ENCODE measurements at regions not wholly inside any gene's neighbourhood (a gene's known extent, or its start where the extent isn't known, plus 50 kb on each side); places are given as distances from the start of the nearest gene placed in this dataset.
"Not testable (repeated sequence)": the region's sequence is repeated elsewhere in the genome, so short reads cannot be mapped to it uniquely, and the experiment has no call there.

DNA sequence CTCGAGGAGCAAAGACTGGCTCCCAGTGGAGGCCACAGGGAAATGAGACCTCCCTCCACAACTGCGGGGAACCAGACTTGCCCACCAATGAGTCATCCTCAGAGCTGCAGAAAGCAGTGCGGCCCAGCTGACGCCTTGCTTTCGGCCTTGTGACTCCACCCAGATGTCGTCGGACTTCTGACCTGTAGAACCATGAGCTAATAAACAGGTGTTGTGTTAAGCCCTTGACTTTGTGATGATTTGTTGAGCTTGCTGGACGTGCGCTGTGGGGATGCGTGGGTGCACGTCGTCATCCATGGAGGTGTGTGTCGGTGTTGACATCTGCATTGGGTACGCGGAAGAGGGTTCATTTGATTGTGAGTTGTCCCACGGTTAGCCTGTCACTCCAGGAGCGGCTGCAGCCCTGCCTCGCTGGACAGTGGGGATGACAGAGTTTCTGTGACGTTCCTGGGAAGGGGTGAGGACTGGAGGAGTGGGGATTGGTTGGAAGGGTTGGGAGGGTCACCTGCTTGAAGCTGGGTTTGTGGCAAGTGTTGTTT lies 154.1 kb downstream of the SH3BP4 start:
- no peak for DNase-seq

DNA sequence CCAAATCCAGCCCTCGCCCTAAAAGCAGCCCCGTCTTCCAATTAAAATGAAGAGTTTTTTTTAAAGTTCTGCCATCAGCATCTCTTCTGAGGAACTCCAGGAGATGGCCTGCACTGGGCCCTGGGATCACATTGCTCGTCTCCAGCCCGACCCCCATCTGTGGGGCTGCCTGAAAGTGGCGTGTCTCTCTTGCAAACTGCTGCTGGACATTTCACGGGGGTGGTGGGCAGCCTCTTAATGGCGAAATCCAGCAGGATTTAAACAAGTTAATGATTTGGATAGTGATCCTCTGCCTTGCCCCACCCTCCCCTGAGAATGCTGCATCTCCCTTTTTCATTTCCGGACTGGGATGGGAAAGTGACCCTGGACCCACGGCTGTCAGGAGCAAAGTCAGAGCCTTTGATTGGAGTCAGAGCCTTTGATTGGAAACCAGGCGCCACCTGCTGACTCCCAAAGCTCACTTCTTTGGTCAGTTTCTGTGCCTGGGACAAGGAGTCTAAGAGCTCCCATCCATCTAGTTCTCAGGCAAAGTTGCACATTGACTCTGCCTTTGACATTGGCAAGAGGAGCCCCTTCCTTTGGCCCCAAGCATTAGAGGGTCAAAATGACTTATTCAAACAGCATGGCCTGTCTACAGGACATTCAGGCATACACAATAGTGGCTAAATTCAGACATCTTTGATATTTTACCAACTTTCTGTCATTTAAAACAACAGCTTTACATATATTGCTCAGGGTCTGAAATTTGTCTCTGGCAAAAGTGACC lies 155.2 kb downstream of the SH3BP4 start:
- DNase-seq, result peak; percentile 39

DNA sequence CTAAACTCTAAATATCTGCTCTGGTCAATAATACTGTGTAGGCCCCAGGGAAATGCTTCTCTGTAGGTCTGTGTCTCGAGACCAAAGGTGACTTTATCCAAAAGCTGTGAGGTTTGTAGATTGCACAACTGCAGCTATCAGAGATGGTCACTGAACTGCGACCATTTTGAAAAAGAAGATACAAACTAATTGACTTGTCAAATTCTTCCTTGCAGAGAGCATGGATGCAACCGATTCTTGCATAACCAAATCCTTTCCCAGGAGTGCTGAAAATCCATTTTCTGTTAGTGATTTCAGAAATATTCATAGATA lies 155.8 kb downstream of the SH3BP4 start:
- DNase-seq, result no peak

- not testable (repeated sequence) for DNase-seq
Measured at GRCh38 chr2:235109561-235109960, 157.7 kb downstream of the SH3BP4 start.

- no peak for DNase-seq
Measured at GRCh38 chr2:235112365-235112764, 160.5 kb downstream of the SH3BP4 start.

- no peak for DNase-seq
Measured at GRCh38 chr2:235113854-235114253, 162.0 kb downstream of the SH3BP4 start.

DNA sequence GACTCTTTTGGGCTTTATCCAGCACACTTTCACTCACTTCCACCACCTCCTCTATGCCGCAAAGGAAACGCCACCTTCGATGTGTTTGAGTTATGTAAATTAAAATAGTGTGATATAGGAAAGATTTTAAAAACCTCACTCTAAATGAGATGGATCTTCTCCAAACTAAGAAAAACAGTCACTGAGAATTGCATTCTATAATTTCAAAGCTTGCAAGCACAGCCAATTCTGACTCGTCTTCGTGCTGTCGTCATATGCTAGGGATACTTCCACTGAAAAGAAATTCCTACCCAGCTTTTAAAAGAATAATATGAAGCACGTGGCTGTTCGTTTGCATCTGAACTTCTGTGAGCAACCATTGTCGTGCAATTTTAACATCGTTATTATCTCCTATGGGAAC lies 162.5 kb downstream of the SH3BP4 start:
- no peak for DNase-seq

DNA sequence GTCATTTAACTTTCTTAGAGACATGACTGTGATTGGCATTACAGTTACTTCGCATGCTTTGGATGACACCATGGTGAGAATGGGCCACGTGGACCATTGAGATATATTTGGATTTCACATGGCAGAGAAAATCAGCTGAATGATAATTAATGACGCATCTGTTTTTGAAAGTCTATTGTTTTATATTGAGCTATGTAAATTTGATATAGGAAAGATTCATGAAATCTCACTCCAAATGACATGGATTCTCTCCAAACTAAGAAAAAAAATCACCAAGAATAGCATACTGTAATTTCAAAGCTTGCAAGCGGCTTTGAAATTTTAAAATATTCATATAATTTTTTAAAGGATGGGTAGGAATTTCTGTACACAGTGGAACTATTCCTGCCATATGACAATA lies 163.7 kb downstream of the SH3BP4 start:
- DNase-seq, result no peak

- DNase-seq, result peak; percentile 57
Measured at GRCh38 chr2:235116885-235117492, 165.2 kb downstream of the SH3BP4 start.

- no peak for DNase-seq
Measured at GRCh38 chr2:235126768-235127167, 175.0 kb downstream of the SH3BP4 start.

- no peak for DNase-seq
Measured at GRCh38 chr2:235127931-235128330, 176.1 kb downstream of the SH3BP4 start.

GRCh38 chr2:235129850-235130249 lies 178.0 kb downstream of the SH3BP4 start:
- DNase-seq, result no peak

DNA sequence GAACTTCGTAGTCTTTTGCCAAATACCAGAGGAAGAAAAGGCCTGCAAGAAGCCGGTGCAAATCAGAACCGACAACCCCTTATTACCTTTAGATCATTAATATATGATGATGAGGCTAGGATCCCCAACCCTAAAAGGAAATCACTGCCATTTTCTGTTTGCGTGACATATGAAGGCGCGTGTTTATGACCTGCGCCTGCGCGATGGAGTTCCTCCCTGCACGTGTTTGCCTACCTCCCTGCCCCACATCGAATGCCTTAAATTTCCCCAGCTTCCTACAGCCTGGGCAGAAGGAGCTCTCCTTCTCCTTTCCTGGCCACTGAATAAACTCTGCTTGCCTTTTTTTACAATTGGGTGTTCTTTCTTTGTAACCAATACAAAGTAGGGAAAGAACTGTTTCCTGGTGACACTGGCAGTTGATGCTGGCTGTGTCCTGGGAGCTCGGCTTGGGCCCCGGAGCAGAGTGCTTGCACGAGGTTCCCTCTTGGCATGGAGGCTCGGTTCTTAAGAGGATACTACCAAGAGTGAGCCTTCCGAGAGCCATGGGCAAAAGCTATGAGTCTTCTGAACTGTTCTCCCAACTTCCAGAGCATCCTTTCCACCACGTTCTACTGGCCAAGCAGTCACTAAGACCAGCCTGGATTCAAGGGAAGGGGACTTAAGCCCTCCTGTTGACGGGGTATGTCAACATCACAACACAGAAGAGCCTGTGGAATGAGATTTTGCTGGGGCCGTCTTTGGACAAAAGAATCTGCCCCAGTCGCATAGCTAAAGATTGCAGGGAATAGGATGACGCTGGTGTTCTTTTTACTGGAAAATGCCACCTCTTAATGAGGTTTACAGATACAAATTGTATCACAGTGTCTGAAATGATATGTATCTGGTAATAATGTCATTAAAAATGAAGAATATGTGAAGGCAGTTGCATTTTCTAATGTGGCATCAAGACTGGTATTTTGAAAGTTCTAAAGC lies 179.8 kb downstream of the SH3BP4 start:
- DNase-seq, result no peak

GRCh38 chr2:235132651-235133050 lies 180.8 kb downstream of the SH3BP4 start:
- DNase-seq, result no peak

DNA sequence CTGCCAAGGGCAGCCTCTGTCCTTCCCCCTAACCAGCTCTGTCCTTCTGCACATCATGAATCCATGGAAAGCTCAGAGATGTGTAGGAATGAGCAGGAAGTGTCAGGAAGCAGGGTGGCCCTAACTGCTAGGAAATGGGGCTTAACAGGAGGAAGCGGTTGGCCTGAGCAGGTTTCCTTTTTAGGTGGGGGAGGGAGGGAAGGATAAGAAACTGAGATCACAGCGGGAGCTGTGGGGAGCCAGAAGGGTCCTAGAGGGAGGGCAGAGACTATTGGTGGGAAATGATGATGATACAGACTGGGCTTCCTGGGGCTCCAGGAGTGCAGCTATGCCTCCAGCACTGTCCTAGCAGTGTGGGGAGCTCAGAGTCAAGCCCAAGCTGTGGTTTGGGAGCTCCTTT lies 182.0 kb downstream of the SH3BP4 start:
- no peak for DNase-seq

DNA sequence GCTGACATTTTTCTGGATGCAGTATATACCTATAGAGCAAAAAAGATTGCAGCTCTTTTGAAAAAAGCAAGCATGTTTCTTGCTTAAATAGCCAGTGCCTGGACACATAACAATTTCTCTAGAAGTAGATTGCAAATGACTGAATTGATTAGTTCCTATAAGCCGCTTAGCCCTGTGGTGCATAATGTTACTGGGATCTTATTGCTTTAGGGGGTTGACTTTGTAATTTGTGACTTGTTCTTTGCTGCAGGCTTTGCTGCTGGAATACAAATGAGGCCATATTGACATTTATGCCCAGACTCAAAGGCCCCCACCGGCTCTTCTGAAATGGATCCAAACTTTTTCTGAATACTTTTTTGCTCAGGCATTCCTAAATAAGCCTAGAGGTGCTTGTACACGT lies 182.6 kb downstream of the SH3BP4 start:
- DNase-seq, result no peak

DNA sequence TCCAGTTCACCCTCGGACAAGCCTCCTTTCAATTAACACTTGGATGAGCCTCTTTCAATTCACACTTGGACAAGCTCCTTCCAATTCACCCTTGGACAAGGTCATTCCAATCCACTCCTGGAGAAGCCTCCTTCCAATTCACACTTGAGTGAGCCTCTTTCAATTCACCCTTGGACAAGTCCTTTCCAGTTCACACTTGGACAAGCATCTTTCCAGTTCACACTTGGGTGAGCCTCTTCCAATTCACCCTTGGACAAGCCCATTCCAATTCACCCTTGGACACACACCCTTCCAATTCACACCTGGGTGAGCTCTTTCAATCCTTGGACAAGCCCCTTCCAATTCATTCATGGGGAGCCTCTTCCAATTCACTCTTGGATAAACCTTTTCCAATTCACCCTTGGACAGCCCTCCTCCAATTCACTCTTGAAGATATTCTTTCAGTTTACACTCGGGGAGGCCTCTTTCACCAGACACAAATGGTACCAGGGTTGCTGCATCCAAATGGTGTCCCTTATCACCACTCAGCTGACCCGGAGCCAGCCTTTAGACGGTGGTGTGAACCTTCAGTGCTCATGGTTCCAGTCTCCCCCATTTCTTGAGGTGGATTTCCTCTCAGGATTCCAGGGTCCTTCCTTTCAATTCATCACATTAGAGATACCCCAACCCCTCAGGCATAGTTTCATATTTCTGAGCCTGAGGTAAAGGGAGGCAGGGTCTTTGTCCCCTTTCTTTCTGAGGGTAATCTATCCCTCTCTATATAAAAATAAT lies 183.6 kb downstream of the SH3BP4 start:
- no peak for DNase-seq

DNA sequence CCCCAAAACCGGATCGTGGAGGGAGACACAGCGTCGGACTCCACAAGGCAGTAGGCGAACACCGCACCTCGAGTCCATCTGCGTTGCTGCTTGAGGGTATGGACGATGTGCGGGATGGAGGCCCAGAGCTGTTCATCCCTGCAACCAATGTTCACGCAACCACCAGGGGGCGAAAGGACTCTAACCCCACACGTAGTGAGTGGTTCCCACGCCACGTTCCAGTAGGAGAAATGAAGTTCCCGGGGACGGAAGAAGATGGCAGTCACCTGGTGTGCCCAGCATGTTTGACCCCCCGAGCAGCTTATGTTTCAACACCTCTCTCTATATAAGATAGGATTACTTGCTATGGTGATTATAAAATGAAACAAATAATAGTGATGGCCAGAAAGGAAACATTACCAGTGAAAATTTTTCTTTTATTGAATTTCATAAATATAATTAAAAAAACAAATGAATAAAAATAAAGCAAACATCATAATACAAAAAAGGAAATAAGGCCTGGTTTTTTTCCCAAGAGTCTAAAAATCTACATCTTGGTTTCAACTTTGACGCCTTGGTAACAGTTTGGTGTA lies 184.3 kb downstream of the SH3BP4 start:
- DNase-seq, result peak; percentile 66

DNA sequence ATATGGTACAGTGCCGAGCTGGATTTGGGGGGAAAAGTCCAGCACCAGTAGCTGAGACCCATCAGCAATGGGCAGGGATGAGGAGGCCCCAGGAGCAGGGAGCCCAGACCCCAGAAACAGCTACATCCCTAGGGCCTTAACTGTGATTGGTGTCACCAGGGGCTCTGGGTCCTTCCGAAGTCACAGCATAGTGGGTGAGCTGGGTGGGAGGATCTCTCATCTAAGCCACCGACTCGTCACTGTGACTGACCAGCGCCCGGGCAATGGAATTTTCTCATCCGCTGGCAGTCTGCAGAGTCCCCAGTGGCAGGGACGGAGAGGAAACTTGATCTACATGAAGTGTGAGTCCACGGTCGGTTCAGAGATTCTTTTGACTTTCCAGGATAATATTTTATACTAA lies 186.5 kb downstream of the SH3BP4 start:
- no peak for DNase-seq

GRCh38 chr2:235139956-235140800 lies 188.4 kb downstream of the SH3BP4 start:
- no peak for DNase-seq

GRCh38 chr2:235140801-235141081 lies 188.9 kb downstream of the SH3BP4 start:
- no peak for DNase-seq

Data from OCI-M1 (cell line).